Left lung (tissue), 4 donors: ENCODE measurements at regions not wholly inside any gene's neighbourhood (a gene's known extent, or its start where the extent isn't known, plus 50 kb on each side); places are given as distances from the start of the nearest gene placed in this dataset.

Experiments used
- ATAC-seq: fragments of 200-7000 bp; cut with Tn5 transposase; one replicate; pipeline ENCODE4 v1.9.1; 2020; ENCODE audit warnings: moderate library complexity
- DNase-seq, 4 donors: peaks; one replicate each; pipeline ENCODE4 v3.0.0-alpha.2; 2013 to 2020
- H3K27ac ChIP-seq, 2 donors: fragments of 200-600 bp; sonication (generic) in 1 of 2; one replicate each; pipeline versions ENCODE4 v1.5.0 to v1.8.0; 2020 to 2021
- H3K27me3 ChIP-seq, 2 donors: fragments of 200-600 bp; sonication (generic) in 1 of 2; one replicate each; pipeline versions ENCODE4 v1.5.0 to v1.8.0; 2020 to 2021
- H3K36me3 ChIP-seq, 2 donors: fragments of 200-600 bp; sonication (generic) in 1 of 2; one replicate each; pipeline versions ENCODE4 v1.5.0 to v1.8.0; 2020 to 2021
- H3K4me1 ChIP-seq, 2 donors: fragments of 200-600 bp; one replicate each; pipeline ENCODE4 v1.8.0; 2021
- H3K4me3 ChIP-seq, 2 donors: fragments of 200-600 bp; sonication (generic) in 1 of 2; one replicate each; pipeline versions ENCODE4 v1.5.0 to v1.8.0; 2020 to 2021; ENCODE audit warnings: mild to moderate bottlenecking in 1 of 2
- H3K9me3 ChIP-seq, 2 donors: fragments of 200-600 bp; sonication (generic) in 1 of 2; one replicate each; pipeline versions ENCODE4 v1.5.0 to v1.8.0; 2020 to 2021
- CTCF ChIP-seq, 2 donors: fragments of 200-600 bp; sonication (generic) in 1 of 2; IDR thresholded peaks; one replicate each; pipeline versions ENCODE4 v1.5.0 to v1.8.0; 2021; ENCODE audit warnings: antibody characterized with exemption in 2 of 2
- intact Hi-C, 2 donors: fragments of 100-400 bp; cut with DNase I; formaldehyde crosslinking; loops; one replicate each; pipeline versions ENCODE4 v1.11.2 to v1.14.2; 2022
- donor health status: DM: no; HTN: yes; CAD: no.
- donor health status: DM: no; HTN: no; CAD: no.

GRCh38 chr6:4282926-4283325, 147.6 kb upstream of the ECI2 start:
- Histone ChIP-seq H3K36me3 (no peaks in the 10 kb centered on the region), H3K4me1 (peaks cover 0 to 5% of the 10 kb centered on the region in 2 donors), H3K9me3 (no peaks in the 10 kb centered on the region), H3K27ac (no peak overlapping the region), H3K4me3 (no peak overlapping the region), H3K27me3 (peaks cover 0 to 13% of the 10 kb centered on the region in 2 donors)
- intact Hi-C loops: no loop called here
- ATAC-seq (no peak), DNase-seq (no peak)
- TF ChIP-seq CTCF (IDR thresholded peaks at IDR 0.05): no peak

GRCh38 chr6:4281341-4282293, 146.2 kb upstream of the ECI2 start:
- DNase-seq (peak; percentile 29 to 85 (median 56)), ATAC-seq (peak; percentile 90)
- no peaks in the 10 kb centered on the region for H3K36me3 ChIP-seq
- intact Hi-C loops: no loop called here
- TF ChIP-seq CTCF (IDR thresholded peaks at IDR 0.05): no peak
- H3K4me1 ChIP-seq: peaks cover 0 to 5% of the 10 kb centered on the region in 2 donors
- no peaks in the 10 kb centered on the region for H3K9me3 ChIP-seq
- H3K4me3 ChIP-seq: peak overlapping the region in 1 of 2 donors; percentile 14
- no peak overlapping the region for H3K27ac ChIP-seq
- H3K27me3 ChIP-seq: peaks cover 0 to 13% of the 10 kb centered on the region in 2 donors

GRCh38 chr6:4280707-4281106, 145.3 kb upstream of the ECI2 start:
- Histone ChIP-seq H3K36me3 (no peaks in the 10 kb centered on the region), H3K4me1 (peaks cover 0 to 5% of the 10 kb centered on the region in 2 donors), H3K27ac (no peak overlapping the region), H3K4me3 (no peak overlapping the region), H3K9me3 (no peaks in the 10 kb centered on the region), H3K27me3 (peaks cover 0 to 13% of the 10 kb centered on the region in 2 donors)
- ATAC-seq: peak; percentile 82
- DNase-seq: peak in 1 of 4 donors; percentile 37
- intact Hi-C loops: no loop called here
- TF ChIP-seq CTCF (IDR thresholded peaks at IDR 0.05): no peak

GRCh38 chr6:4280031-4280430, 144.7 kb upstream of the ECI2 start:
- no peaks in the 10 kb centered on the region for H3K36me3 ChIP-seq
- no peak overlapping the region for H3K4me3 ChIP-seq
- intact Hi-C loops: no loop called here
- TF ChIP-seq CTCF (IDR thresholded peaks at IDR 0.05): no peak
- H3K27me3 ChIP-seq: peaks cover 0 to 13% of the 10 kb centered on the region in 2 donors
- H3K27ac ChIP-seq: no peak overlapping the region
- H3K4me1 ChIP-seq: peaks cover 0 to 5% of the 10 kb centered on the region in 2 donors
- ATAC-seq: no peak
- no peaks in the 10 kb centered on the region for H3K9me3 ChIP-seq
- DNase-seq: no peak

GRCh38 chr6:4274382-4275082, 139.2 kb upstream of the ECI2 start:
- Histone ChIP-seq H3K4me1 (no peaks in the 10 kb centered on the region), H3K27ac (no peak overlapping the region), H3K27me3 (no peaks in the 10 kb centered on the region), H3K36me3 (no peaks in the 10 kb centered on the region), H3K4me3 (no peak overlapping the region), H3K9me3 (no peaks in the 10 kb centered on the region)
- DNase-seq: no peak
- intact Hi-C loops: no loop called here
- TF ChIP-seq CTCF (IDR thresholded peaks at IDR 0.05): no peak
- ATAC-seq: no peak
